ENCODE measurements at regions not wholly inside any gene's neighbourhood (a gene's known extent, or its start where the extent isn't known, plus 50 kb on each side); places are given as distances from the start of the nearest gene placed in this dataset.

DNA sequence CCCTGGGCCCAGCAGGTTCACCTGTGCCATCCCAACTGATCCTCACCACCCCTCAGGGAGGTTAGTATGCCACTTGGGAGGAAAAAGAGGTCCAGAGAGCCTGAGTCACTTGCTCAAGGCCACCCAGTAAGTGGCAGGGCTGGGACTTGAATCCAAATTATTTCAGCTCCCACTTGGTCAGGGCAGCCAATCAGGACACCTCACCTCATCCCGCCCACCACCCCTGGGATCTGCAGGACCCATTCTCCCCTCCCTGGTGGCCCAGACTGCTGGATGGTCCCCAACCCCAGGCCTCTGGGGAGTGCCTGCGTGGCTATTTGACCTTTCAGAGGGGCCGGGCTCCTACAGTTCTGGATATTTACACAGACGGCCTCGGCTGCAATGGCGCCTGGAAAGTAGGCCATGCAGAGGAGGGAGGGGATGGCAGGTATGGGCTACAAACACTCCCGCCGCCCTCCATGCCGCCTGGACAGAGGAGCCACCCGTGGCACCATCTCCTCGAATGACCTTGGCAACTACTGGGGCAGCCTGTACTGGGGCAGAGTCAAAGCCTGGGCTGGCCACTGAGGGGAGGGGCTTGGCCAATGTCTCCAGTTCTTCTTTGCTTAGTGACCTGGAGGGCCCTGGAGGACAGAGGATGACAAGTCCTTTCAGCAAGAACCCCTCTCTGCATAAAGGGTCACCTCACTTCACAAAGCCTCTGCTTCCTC is 153.6 kb upstream of the LINGO1 start:
- no peak for DNase-seq

- DNase-seq: peak; percentile 83
These were observed 151.9 kb upstream of the LINGO1 start for GRCh38 chr15:77784361-77785292.

- DNase-seq: no peak
These were observed 150.9 kb upstream of the LINGO1 start for GRCh38 chr15:77783636-77784035.

DNA sequence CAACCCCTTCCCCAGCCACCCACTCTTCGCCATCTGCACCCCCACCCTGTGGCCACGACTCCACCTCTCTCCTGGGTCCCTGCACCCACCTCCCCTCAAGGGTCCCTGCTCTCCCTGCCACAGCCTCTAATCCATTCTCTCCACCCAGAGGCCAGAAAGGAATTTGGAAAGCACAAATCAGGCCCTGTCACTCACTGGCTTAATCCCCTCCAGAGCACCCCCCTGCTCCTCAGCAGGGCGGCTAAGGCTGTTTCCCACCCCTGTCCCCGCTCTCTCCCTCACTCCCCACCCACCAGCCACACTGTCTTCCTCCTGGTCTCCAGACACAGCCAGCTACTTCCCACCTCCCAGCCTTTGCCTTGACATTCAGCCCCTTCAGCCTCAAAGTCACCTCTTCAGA is 150.0 kb upstream of the LINGO1 start:
- DNase-seq: no peak

DNA sequence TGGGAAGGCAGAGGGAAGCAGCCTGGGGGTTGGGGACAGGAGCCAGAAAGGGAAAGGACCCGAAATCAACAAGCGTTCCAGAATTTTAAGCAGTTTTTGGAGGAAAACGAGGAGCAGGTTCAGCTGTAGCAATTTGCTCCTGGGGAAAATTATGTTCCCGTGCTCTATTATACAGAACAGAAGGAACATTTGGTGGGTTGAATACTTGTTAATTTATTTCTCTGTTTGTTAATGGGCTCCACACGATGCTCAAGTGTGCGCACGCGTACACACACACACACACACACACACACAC is 149.2 kb upstream of the LINGO1 start:
- DNase-seq: no peak

- no peak for DNase-seq
These were observed 148.6 kb upstream of the LINGO1 start for GRCh38 chr15:77781151-77781945.

DNA sequence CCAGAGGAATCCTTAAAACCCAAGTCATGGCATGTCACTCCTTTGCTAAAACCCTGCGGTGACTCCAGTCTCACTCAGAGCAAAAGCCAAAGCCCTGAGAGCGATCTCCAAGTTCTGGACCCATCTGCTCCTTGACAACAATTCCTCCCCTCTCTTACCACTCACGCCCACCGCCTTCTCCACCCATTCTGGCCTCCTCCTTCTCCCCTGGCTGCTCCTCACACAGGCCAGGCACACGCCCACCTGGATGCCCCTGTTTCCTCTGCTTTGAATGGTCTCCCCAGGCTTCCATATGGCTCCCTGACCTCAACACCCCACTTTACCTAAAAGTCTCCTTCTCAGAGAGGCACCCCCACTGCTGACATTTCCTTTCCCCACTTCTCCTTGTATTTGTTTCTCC is 146.1 kb upstream of the LINGO1 start:
- no peak for DNase-seq

- DNase-seq: peak; percentile 52
These were observed 143.1 kb upstream of the LINGO1 start for GRCh38 chr15:77775837-77776236.

- no peak for DNase-seq
These were observed 142.7 kb upstream of the LINGO1 start for GRCh38 chr15:77775373-77775772.

- DNase-seq: no peak
These were observed 141.6 kb upstream of the LINGO1 start for GRCh38 chr15:77774350-77774749.

DNA sequence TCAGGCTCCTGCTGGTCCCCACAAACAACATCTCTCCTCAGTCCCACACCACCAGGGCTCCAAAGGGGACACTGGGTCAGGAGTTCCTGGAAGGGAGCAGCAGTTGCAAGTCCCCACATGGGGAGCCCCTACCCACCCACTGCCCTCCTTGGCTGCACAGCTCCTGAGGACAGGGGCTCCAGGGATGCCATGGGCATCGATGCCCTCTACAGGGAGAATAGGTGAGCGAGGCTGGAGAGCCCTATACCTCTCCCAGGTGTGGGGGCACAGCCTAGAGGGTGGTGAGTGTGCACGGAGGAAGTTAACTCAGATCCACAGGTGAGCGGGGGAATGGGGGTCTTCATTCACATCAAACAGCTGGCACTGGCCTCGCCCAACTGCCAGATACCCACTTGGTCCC is 141.2 kb upstream of the LINGO1 start:
- peak; percentile 11 for DNase-seq

DNA sequence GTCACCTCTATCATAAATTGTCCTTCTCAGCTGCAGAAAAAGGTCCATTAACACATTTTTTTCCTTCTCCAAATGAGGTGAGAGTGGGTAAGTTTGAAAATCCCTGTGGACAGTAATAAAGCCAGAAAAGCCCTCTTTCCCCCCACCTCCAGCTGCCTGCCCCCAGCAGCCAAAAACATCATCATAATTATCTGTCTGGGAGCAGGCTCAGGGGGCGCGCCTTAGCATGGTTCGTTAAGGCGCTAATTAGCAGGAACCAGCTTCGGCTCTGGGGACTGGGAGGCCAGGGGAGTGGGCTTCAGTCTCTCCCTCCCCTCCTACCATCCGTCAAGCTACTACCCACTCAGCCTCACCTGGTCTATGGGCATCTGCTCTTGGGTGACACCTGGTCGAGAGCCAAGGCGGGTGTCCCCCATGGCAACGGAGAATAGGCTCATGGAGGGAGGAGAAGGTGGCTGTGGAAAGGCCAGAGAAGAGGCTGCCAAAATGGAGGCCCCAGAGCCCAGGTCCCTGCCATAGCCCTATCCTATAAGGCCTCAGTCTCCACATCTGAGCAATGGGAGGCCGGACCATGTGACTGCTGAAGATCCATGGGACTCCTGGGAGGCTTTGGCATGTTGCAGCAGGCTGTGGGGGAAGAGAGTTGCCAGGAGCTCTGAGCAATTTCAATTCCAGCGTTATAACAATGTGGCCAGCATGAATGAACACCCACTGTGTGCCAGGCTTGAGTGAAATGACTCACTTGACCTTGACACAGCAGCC is 140.1 kb upstream of the LINGO1 start:
- peak; percentile 57 for DNase-seq

DNA sequence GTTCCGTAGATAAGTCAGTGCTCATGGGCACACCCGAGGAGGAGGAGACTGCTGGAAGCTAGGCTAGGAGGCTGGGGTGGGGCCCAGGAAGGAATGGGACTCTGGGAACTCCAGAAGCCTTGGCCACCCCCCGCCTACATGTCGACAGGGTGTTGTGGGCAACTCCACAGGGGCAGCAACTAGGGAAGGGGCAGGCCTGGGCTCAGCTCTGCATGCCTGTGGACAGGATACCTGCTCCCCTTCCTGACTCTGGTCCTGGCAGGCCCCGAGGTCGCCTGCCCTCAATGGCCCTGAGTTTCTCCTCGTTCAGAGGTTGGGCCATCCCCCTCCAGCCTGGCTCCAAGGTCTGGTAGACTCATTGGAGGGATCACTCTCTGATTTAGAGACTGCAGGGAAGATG is 138.9 kb upstream of the LINGO1 start:
- no peak for DNase-seq

DNA sequence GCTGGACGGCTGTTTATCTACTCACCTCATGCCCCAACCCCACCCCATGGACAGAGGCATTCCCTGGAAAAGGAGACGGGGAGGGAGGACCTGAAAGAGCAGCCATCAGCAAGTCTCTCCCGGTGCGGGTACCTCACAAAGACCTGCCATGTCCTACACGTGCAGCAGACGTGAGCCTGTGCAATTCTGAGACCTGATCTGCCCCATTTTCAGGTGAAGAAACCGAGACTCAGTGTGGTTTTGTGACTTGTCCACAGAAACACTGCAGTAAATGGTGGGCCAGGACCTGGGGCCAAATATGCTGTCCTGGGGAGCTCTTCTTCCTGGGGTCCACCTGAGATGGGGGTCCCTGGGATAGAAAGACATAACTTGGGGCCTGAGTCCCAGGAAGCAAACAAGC is 137.0 kb upstream of the LINGO1 start:
- no peak for DNase-seq

DNA sequence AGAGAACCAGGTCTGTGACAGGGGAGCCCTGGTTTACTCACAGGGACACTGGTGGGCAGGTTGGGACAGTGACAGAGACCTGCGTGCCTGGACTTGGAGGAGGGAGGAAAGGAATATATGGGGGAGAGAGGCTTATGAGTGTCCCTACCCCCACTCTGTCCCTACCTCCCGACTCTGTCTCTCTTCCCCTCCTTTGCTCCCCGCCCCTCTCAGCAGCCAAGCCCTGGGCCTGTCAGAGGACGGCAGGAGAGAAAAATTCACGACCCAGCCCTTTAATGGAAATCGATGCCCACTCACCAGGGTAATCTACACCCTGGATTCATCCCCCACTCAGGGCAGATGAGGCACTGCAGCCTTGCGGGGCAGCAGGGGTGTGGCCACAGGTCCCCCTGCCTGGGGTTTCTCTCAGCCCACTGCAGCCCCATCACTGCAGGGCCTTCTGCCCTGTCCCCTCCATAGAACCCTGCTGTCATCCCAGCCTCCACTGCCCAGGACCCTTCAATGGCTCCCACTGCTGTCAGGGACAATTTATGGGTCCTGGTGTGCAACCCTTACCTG is 135.9 kb upstream of the LINGO1 start:
- no peak for DNase-seq

DNA sequence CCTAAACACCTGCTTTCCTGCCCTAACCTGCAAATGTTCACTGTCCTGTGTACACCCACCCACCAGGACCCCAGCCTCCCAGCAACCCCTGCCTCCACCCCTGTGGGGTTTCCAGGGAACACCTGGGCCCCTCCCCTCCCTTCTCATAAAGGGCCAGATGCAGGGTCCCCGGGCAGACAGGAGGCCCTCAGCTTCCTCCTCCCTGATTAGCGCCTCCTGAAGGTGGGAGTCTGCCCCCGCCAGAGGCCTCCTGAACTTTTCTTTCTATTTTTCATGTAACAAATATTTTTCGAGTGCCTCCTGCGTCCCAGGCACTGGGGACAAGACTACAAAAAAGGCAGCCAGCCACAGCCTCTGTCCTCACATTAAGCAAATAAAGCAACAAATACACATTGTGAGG is 135.4 kb upstream of the LINGO1 start:
- DNase-seq: peak; percentile 72

DNA sequence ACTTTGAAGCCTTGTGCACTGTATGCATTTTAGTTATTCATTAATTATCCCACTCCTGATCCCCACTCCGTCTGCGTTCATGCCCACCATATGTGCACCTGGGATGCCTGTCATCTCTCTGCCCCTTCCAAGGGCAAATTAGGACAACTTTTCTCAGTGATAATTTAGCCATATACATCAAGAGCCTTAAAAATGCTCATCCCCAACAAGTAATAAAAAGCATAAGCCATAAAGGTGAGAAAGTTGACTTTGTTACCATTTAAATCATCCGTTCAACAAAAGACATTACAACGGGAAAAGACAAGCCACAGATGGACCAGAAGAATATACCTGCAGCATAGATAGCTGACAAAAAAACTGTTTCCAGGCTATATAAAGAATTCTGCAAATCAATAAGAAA is 131.4 kb upstream of the LINGO1 start:
- DNase-seq: no peak

DNA sequence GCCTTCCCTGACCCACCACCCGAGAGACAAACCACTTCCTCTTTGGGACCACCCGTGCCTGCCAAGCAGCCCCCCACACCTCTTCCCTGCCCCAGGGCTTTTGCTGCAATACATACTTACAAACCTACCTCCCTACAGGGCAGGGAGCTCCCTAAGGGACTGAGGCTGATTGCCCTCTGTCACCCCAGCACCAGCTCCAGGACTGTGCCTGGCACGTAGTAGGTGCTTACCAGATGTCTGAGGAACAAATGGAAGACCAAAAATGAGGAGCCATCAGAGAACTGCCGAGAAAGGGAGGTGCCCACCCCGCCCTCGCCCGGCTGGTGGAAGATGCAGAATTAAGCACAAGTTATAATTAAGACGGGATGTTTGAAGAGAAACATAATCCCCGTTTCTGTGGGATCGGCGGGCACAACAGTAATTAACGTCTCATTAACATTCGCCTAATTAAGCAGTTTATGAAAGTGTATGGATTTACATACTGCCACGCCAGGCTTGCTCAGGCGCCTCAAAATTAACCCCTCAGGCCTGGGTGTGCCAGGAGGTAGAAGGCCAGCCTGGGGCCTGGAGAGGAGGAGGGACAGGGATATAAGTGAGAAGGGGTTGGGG is 130.1 kb upstream of the LINGO1 start:
- DNase-seq: peak; percentile 91

- peak; percentile 36 for DNase-seq
These were observed 127.3 kb upstream of the LINGO1 start for GRCh38 chr15:77759896-77760592.

DNA sequence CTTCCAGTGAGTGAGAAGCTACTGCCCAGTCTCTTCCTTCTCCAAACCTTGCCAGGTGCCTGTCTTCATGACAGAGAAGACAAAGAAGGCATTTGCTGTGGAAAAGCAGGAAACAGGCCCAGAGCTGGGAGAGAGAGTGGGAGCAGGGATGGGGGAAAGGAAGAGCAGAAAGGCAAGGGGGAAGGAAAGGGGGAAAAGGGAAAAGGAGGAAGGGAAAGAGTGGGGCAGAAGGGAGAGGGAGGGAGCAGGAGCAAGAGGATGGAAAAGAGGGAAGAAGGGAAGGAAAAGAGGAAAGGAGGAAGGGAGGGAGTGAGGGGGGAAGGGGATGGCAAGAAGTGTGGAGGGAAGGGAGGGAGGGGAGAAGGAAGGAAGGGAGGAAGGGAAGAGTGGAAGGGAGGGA is 121.2 kb upstream of the LINGO1 start:
- DNase-seq: no peak

DNA sequence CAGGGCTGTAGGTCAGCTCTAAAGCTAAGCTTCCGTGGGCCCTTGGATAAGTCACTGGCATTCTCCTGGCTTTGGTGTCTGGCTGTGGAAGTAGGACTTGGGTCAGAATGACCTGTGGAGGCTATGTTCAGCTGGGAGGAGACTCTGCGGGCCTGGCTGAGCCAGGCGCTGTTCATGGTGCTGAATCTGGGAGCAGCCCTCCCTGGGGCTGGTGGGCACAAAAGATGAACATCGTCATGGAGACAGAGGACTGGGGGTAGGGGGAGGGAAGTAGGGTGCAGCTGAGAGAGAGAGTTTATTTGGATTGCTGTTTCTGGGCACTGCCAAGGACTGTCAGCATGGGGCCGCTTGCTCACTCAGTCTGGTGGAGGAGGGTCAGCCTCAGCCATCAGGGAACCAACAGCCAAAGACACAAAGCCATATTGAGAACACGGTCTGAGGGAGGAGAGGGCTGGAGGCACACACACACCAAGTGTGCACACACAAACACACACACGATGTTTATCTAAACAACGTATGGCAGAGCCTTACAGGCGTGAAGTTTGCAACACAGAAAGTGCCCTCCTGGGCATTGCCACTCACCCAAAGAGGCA is 120.7 kb upstream of the LINGO1 start:
- DNase-seq: no peak

All from NCI-H69 (cell line).